H1 (cell line): ENCODE measurements at regions not wholly inside any gene's neighbourhood (a gene's known extent, or its start where the extent isn't known, plus 50 kb on each side); places are given as distances from the start of the nearest gene placed in this dataset.

Experiments
- ASH2L ChIP-seq: fragments of 200-600, 300-600 bp; sonication (generic); IDR thresholded peaks from one replicate; pipeline ENCODE4 v1.7.1; 2017; ENCODE audit warnings: low read length
- BRCA1 ChIP-seq: IDR thresholded peaks from 2 replicates; pipeline ENCODE4 v1.6.1; 2012; ENCODE audit warnings: low read depth, low read length, improper control_type of control experiment
- CBX8 ChIP-seq: fragments of 300-800, 300-1000 bp; sonication (generic); IDR thresholded peaks from 2 replicates; pipeline ENCODE4 v1.7.1; 2016; ENCODE audit warnings: low read depth, low read length, borderline replicate concordance
- CHD1 ChIP-seq: IDR thresholded peaks from 2 replicates; pipeline ENCODE4 v1.6.1; 2012; ENCODE audit warnings: low read depth, low read length, improper control_type of control experiment
- CHD7 ChIP-seq: fragments of 300-600 bp; sonication (generic); IDR thresholded peaks from 2 replicates; pipeline ENCODE4 v1.7.1; 2012; ENCODE audit warnings: low read length, moderate library complexity, mild to moderate bottlenecking, inconsistent platforms; ENCODE audit not compliant: insufficient replicate concordance
- NANOG ChIP-seq: IDR thresholded peaks from 2 replicates; pipeline ENCODE4 v1.6.1; 2011; ENCODE audit warnings: low read length, low read depth, mild to moderate bottlenecking, inconsistent platforms; ENCODE audit not compliant: insufficient read depth, poor library complexity, severe bottlenecking
- NRF1 ChIP-seq: IDR thresholded peaks from 2 replicates; pipeline ENCODE4 v1.6.1; 2011; ENCODE audit warnings: mild to moderate bottlenecking, low read depth, low read length, improper control_type of control experiment
- PHF8 ChIP-seq: fragments of 200-600 bp; sonication (generic); conservative IDR thresholded peaks from 2 replicates; pipeline ENCODE4 v1.7.1; 2012; ENCODE audit warnings: low read depth, mild to moderate bottlenecking, inconsistent platforms, low read length, moderate library complexity
- POLR2AphosphoS5 ChIP-seq: IDR thresholded peaks from 2 replicates; pipeline ENCODE4 v1.6.1; 2011; ENCODE audit warnings: low read depth, low read length
- POU5F1 ChIP-seq: IDR thresholded peaks from 2 replicates; pipeline ENCODE4 v1.6.1; 2011; ENCODE audit warnings: low read depth, mild to moderate bottlenecking, low read length, moderate library complexity
- RXRA ChIP-seq: IDR thresholded peaks from 2 replicates; pipeline ENCODE4 v1.6.1; 2011; ENCODE audit warnings: low read depth, mild to moderate bottlenecking, low read length, moderate library complexity; ENCODE audit not compliant: insufficient read depth
- TF ChIP-seq, protein P1 (sequence below): IDR thresholded peaks from 2 replicates; pipeline ENCODE4 v1.6.1; 2012; ENCODE audit warnings: inconsistent platforms

GRCh38 chr18:65403534-65403933 lies 347.3 kb upstream of the CDH7 start (continued):
- TF ChIP-seq CHD7 (no peak), CHD1 (no peak), POLR2AphosphoS5 (no peak), NRF1 (no peak), PHF8 (no peak), CBX8 (no peak), RXRA (no peak), NANOG (no peak), BRCA1 (no peak), ASH2L (no peak), POU5F1 (no peak)
- TF ChIP-seq, protein P1, sequence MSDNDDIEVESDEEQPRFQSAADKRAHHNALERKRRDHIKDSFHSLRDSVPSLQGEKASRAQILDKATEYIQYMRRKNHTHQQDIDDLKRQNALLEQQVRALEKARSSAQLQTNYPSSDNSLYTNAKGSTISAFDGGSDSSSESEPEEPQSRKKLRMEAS: no peak
